HG03135 (cell line): ENCODE measurements at regions not wholly inside any gene's neighbourhood (a gene's known extent, or its start where the extent isn't known, plus 50 kb on each side); places are given as distances from the start of the nearest gene placed in this dataset.

Experiments
- ATAC-seq: cut with Tn5 transposase; IDR thresholded peaks from one replicate; pipeline ENCODE4 v1.9.1; 2021; ENCODE audit warnings: mild to moderate bottlenecking, moderate library complexity; ENCODE audit not compliant: unreplicated experiment

DNA sequence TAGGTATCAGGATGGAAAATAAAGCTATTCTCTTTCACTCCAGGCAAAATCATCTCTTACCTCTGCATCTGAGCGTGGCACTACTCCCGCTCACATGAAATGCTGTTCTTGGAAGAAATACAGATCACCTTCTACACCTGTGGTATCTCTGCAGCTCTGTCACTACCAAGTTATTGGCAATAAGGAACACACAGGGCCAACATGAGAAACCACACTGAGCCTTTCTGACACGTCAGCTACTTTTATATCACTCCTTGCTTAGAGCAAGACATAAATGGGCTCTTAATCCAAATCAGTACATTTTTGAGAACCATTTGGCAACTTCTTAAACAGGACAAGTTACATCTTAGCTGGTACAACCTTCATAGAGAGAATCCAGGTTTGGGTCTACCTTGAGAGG is 101.8 kb upstream of the GUCY1A1 start:
- ATAC-seq = no peak

DNA sequence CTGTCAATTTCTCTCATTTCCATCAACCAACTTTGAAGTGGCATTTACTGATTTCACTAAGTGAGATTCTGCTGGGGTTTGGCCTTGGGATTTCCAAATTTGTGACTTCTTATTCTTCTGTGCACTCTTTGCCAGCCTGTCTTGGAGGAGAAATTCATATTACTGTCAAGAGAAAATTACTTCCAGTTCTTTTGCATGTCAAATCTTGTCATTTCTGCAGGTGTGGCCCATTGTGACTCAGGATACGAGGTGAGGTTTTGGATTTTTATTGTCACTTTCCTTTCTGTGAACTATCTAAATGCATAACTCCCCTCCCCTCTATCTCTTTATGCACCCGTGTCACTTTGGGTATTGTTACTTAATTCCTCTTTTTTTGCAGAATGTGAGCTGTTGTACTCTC is 102.6 kb upstream of the GUCY1A1 start:
- ATAC-seq = no peak

DNA sequence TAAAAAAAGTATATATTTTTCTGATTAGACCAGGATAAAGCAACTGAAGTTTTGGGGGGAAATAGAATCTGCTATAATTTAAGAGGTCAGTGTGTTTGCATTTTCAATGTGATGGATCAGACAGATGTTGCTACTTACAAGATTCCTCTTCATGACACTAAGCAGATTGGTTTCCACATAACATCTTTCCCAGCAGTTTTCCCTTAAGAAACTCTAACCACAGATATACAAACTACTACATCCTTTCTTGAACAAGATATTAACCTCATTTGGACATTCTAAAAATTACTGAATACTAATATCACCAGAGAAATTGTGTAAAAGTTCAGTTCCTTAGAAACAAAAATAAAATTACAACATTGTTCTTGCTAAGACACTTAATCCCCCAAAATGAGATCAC is 106.7 kb upstream of the GUCY1A1 start:
- ATAC-seq = no peak

DNA sequence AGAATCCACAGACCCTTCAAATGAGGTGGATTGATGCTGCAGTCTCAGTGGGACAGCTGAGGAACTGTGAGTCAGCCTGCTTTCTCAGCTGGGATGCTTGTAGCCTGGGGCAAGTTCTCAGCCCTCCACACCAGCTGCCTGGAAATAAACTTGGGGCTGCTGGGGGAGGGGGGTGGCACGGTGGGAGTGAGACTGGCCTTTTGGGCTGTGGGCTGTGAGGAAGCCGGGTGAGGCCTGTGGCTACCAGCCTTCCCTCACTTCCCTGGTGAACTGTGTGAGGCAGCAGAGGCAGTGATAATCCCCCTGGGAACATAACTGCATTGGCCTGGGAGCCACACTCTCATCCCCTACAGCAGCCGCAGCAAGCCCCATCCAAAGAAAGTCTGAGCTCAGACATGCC is 114.5 kb upstream of the GUCY1A1 start:
- ATAC-seq = no peak

DNA sequence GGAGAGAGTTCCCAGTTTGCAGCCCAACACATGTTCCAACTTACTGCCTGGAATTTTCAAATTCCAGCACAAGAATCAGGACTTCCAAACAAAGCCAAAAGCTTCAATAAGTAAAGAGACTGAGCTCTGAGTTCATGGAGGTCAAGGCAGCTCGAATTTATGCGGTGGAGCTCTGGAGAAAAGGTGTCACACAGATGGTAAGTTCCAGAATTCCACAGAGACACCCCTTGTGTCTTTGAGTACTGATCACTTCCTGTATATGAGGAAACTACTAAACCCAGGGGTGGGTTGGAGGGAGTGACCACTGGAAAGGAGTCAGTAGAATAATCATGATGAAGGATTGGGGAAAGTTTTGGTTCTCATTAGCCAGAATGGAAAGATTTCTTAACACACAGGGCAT is 118.5 kb upstream of the GUCY1A1 start:
- no peak for ATAC-seq

DNA sequence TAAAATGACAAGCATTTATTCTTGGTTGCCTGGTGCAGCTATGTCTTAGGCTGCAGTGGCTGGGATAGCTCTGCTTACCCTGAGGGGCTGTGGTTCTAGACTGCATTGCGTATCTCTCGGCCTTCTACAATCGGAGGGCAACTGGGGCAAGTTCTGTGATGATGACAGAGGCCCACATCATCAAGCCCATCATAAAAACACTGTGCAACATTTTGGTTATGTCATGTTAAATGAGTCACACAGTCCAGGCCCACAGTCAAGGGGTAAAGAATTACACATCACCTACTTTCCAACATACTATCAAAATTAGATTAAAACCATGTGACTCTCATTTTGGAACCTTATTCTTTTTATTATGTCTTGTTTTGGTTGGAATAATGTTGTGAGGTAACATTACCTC is 120.2 kb upstream of the GUCY1A1 start:
- ATAC-seq = no peak

DNA sequence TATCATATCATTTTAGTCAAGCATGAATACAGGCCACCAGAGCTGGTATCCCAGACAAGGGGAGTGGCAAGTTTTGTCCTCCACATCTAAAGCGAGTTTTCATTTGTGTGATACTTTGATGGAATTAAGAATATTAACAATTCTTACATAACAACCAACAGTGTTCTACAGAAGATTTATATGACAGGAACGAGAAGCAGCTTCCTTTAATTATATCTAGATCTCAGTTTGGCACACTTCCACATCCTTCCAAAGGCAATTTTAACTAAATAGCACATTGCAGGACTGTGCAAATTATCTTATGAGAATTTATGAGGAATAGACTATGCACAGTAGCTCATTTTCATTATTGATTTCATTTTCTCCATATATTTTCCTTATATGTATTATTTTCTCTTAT is 121.2 kb upstream of the GUCY1A1 start:
- no peak for ATAC-seq

DNA sequence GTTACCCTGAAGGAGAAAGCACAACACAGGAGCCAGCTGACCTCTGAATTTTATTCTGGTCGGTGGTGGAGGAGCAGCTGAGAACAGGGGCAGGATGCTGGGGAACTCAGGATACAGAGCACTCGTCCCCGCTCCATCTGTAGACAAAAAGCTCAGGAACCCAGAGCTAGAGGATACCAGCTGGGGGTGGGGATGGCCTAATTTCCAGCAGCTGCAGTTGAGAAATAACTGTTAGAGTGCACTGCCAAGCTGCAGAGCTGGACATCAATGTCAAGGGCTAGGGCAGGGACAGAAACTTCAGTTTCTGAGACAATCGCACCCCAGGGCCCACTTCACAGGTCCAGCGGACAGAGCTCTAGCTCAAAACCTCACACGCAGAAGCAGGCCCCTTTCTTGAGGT is 122.1 kb upstream of the GUCY1A1 start:
- no peak for ATAC-seq

DNA sequence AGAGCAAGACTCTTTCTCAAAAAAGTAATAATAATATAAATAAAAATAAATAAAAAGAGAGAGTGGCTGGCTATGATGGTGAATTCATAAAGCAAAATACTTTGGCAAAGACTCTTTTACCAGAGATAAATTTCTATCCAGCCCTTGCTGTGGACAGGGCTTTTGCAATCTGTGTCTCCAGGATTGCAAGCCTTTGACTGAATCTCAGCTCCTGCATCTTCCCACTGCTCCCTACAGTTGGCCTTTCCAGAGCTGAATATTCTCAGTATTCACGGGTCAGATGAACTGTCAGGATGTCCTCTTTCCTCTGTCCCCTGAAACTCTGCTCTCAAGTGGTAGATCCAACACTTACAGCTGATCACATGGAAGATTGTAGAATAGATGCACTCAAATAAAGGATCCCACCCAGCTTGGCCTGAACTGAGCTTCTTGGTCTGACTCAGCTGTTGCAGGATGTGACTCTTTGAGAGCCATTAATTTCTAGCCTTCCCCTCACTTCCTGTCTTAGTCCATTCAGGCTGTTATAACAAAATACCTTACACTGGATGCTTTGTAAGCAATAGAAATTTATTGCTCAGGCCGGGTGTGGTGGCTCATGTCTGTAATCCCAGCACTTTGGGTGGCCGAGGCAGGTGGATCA is 123.4 kb upstream of the GUCY1A1 start:
- peak; percentile 90 for ATAC-seq

DNA sequence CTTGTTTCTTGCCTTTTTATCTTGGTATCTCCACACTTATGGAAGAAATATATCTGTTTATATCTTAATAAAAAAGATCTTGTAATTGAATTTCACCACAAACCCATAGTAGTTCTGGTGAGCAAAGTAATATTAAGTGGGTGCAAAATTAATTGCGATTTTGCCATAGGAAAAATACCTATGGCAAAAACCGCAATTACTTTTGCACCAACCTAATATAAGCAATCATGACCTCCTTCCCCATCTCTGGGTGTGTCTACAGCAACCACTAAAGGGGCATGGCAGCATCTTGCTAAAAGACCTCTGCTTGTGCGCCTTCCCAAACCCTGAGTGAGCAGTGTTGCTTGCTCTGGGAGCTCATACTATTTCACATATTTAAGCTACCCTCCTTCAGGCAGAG is 124.2 kb upstream of the GUCY1A1 start:
- no peak for ATAC-seq

DNA sequence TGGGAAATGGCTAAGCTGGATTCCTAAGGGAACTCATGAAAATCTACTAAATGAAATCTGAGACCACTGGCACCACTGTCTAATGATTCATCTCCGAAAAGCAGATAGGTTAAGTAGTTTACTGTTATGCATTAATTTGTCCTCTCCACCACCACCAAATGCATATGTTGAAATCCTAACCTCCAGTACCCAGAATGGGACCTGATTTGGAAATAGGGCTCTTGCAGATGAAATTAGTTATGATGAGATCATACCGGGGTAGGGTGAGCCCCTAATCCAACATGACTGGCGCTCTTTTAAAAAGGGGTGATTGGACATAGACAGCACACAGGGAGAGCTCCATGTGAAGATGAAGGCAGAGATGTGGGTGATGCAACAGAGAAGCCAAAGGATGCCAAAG is 124.9 kb upstream of the GUCY1A1 start:
- ATAC-seq = no peak

DNA sequence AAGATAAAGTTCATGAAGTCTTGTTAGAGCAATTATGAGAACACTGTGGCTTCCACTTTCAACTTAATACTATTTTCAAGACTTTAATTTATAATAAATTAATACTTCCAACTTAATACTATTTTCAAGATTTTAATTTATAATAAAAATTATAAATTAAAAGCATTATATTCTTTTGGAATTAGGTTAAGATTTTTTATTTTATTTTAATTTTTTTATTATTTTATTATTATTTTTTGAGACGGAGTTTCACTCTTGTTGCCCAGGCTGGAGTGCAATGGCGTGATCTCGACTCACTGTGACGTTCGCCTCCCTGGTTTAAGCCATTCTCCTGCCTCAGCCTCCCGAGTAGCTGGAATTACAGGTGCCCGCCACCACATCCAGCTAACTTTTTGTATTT is 126.0 kb upstream of the GUCY1A1 start:
- ATAC-seq = no peak

DNA sequence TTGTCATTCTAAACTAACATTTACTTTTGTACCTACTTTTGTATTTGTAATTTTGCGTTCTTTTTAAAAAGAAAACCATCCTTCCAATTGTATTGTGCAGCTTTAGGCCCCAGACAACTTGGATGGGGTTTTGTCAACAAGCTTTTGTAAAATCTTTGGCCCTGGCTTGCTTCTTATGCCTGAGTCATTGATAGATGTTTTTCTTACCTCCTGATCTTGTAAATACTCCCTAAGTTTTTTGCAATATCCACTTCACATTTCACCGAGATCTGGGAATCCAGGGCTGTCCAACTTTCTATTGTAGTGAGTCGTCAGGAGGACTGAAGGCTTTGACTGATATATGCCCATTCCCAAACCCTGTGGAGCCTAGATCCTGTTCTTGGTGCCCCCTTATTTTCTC is 126.9 kb upstream of the GUCY1A1 start:
- no peak for ATAC-seq

DNA sequence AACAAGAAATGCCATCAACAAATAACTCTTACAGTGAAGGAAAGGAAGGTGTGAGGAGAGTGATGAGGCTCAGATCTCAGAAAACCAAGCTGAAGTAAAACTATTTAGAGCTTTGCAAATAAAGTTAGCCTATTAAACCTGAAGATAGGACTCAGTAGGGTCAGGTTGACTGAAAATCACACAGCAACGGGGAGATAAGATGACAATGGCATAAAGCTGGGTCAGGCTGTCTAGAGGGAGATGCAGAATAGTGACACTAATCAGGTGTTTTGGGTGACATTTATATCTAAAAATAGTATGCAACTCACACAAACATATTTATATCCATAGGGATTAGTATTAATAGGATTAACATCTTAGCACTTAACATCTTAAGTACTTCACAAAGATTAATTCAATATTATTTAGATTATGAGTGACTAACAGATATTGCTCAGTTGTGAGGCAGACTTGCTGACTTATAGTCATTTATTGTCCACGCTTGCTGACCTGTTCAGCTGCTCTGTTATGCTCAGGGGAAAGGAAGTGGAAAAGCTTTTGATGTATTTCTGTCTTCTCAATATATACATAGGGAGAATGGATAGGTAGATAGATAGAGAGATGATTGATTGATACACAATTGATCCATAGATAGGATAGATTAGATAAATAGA is 130.7 kb upstream of the GUCY1A1 start:
- no peak for ATAC-seq

DNA sequence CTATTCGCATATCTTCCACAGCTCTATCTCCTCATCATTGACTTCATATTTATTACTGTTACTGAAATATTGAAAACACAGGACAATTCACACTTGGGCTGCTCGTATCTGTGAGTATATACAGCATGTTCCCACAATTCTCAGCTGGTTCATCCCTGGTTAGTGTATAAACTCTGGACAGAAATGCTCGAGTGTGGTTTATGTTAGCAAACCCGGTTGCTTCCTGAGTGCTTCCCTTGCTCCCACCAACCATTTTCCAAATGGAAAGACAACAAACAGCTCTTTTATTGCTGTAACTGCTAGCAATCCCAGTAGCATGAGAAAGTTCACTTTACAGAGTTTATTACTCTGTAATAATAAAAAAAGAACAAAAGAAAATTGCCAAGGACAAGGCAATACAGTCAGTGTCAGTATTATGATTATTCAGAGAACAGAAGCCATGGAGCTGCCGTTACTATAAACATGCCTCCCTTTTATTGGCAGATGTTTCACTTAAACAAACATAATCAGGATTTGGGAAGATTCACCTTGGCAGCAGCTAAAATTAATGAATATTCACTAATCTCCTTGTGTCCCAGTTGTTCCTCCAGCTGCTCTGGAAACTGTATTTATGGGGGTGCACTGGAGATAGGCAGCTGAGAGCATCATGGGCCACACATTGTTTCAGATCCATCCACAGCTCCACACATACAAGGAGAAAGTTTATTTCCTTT is 134.1 kb upstream of the GUCY1A1 start:
- no peak for ATAC-seq

DNA sequence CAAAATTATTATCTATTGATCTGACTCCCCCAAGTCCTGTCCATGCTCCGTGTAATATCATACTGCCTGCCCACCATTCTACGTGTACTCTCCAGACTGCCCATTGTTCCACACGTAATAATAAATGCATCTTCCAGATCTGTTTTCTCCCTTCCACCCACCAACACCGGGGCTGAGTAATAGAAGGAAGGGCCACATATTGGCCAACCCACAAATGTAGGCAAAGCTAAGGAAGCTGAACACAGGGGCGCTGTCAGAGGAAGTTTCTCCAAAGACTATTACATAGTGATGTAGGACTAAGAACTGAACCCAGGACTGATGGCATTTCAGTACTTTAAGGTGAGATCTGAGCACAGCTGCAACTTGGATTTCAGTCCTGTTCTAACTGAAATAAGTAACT is 135.8 kb upstream of the GUCY1A1 start:
- no peak for ATAC-seq

DNA sequence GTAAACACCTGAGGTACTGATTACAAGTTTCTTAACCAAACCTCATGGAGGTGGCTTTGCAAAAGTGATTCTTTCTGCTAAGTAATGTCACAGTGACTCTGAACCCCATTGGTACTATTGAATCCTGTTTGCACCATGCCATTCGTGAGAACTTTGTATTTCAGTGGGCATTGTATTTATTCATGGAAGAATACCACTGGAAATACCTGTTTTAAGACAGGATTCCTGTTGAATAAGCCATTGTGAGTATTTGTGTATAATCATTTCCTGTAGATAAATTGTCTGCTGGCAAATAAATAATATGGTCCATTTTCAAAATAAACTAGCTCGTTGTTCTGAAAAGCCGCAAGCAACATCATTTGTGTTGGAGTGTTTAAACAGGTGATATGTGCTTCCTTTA is 136.4 kb upstream of the GUCY1A1 start:
- no peak for ATAC-seq

DNA sequence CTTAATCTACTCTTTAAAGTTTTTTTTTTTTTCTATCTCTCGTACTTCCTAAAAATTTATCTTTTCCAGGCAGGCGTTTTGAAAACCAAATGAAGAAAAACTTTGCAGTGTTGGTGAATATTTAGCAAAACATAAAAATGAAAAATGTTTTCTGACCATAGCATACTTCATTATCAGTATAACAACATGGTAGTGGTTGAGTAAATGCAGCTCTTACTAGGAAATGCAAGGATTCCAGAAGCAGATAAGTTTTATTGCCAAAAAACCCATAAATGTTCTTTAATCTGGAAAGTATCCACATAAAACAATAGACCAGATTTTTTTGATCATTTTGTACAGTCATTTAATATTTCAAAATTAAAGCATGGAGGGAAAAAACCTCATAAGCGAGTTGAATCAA is 136.9 kb upstream of the GUCY1A1 start:
- no peak for ATAC-seq

DNA sequence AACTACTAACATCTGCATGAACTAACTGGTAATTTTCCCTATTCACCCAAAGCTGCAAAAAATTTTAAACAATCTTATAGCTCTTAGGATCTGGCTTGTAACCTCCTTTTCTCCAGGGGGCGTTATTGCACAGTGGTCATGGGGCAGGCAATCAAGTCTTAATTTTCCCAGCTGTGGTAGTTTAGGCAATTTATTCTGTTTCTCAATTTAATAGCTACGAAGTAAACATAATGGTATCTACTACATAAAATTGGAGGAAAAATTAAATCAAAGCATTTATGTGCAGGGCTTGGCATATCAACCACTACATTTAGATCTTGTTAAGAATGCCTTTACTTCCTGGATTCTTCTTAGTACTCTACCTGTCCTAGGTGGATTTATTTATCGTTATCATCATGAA is 137.4 kb upstream of the GUCY1A1 start:
- ATAC-seq = no peak

DNA sequence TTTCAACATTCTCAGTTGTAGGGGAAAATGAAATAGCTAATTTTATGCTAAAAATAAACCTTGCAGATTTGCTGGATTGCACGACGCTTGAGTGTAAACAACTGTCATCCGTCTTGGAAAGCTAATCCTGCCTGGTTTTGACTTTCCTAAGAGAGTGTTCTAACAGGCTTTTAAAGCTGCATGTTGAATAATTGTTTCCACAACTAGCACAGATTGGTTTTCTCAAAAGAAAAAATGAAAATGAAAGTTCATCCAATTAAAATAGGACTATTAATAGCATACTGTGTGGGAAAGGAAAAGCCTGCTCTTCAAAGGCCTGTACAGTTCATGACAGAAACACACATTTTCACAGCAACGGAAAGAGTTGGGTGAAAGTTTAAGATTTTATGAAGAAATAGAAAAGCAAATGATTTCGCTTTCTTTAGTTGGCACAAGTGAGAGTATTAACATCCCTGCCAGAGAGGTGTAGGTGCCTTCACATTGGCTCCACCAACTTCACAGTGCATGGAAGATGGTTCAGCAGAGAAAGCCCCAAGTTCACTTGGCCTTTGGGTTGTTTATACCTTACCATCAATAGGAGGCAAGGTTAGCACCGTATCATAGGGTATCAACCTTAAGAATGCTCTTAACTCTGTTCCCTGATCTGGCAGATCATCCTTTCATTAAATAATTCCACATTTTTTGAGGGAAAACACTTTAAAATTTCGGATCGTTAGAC is 140.0 kb upstream of the GUCY1A1 start:
- no peak for ATAC-seq

DNA sequence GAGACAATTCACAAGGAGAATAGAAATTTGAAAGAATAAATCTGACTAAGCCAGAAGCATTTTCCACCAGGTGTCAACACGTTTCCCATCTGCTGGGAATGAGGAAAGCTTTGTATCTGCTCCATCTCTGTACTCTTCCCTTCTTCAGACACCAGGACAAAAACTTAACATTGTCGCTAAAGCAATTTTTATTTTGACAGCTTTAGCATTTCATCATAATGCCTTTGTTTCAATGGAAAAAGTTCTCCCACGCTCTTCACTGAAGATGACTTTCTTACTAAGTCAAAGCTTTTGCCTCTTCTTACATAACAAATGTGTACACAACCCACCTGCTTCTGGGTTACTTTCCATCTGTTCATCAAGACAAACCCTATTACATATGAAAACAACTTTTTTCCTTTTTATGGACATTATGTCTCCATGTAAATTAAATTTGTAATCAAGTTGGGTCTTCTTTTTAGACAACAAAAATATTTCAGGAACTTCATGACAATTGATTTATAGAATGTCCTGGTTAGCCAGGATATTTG is 141.7 kb upstream of the GUCY1A1 start:
- no peak for ATAC-seq

DNA sequence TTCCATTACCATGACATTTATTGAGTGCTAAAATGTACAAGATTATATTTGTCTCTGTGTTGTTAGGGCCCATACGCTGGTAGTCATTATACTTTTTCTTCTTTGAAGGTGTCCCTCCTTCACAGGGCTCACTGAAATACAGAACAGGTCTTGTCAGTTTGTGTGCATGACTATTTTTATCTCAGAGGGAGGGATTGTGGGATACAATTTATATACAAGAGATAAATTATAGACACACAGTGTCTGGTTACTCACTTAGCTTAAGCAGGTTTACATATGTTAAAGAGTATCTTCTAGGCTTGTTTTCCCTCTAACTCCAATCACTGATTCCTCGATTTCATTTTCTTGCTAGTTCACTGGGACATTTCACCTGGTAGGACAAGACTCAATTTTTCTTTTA is 143.3 kb upstream of the GUCY1A1 start:
- no peak for ATAC-seq
